ENCODE measurements at regions not wholly inside any gene's neighbourhood (a gene's known extent, or its start where the extent isn't known, plus 50 kb on each side); places are given as distances from the start of the nearest gene placed in this dataset.
"Not testable (repeated sequence)": the region's sequence is repeated elsewhere in the genome, so short reads cannot be mapped to it uniquely, and the experiment has no call there.

DNA sequence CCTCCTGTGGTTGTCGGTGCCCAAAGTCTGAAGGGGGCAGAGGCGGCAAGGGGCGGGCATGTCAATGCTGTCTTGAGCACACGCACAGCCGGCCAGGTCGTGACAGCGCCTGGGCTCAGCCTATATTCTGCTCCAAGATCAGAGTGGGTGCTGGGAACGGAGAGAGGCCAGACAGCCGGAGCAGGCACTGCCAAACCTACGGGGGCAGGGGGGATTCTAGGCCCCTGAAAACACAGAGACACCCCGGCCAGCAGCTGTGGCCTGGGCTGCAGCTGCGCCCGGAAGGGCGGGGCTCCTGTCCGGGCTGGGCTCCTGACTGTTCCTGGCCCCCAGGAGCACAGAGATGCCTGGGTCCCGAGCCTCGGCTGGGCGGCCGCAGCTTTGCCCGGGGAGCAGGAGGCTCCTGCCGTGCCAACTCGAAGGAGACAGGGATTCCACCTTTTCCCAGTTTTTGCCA lies 2662.9 kb upstream of the PCDH20 start:
- no peak for ATAC-seq
- WGBS, 2 donors, result 84 to 88% methylated on average over 10 to 21 of the region's 22 CpGs
- intact Hi-C loops (cut with DNase I), result no loop called here

DNA sequence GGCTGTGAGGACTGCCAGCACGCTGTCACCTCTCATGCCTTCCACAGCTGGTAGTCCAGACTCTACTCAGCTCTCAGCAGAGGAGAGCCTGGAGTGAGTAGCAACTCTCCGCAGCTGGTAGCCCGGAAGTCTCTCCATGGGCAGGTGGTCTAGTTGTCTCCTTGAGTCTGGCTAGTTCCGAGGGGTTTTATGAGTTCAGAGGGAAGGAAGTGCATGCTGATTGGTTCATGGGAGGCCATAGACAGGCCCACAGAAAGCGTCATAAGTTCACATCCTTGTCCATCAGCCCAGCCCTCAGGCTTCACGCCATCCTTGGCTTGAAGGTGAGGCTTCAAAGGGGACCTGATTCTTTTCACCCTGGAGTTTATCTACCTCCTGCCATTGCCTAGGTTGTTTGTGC lies 2662.4 kb upstream of the PCDH20 start:
- Histone ChIP-seq H3K4me1 (no peaks in the 10 kb centered on the region), H3K36me3 (replicated peaks in 1 of 2; ENCODE audit: insufficient read depth in 1 of 2, low read depth in 2 of 2) (no peaks in the 10 kb centered on the region), H3K4me3 (no peak overlapping the region), H3K27ac (no peak overlapping the region), H3K27me3 (no peaks in the 10 kb centered on the region), H3K9me3 (no peaks in the 10 kb centered on the region)
- intact Hi-C loops (cut with DNase I), result no loop called here
- DNase-seq, result no peak
- TF ChIP-seq, protein P1, sequence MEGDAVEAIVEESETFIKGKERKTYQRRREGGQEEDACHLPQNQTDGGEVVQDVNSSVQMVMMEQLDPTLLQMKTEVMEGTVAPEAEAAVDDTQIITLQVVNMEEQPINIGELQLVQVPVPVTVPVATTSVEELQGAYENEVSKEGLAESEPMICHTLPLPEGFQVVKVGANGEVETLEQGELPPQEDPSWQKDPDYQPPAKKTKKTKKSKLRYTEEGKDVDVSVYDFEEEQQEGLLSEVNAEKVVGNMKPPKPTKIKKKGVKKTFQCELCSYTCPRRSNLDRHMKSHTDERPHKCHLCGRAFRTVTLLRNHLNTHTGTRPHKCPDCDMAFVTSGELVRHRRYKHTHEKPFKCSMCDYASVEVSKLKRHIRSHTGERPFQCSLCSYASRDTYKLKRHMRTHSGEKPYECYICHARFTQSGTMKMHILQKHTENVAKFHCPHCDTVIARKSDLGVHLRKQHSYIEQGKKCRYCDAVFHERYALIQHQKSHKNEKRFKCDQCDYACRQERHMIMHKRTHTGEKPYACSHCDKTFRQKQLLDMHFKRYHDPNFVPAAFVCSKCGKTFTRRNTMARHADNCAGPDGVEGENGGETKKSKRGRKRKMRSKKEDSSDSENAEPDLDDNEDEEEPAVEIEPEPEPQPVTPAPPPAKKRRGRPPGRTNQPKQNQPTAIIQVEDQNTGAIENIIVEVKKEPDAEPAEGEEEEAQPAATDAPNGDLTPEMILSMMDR (IDR thresholded peaks at IDR 0.05), result no peak
- no peak for TF ChIP-seq POLR2A (IDR thresholded peaks at IDR 0.05)
- ATAC-seq, result no peak
- 84 to 86% methylated on average over 5 to 6 of the region's 6 CpGs for WGBS, 2 donors

More for the DNA sequence above, 2662.9 kb upstream of the PCDH20 start:
- Histone ChIP-seq H3K36me3 (replicated peaks in 1 of 2; ENCODE audit: insufficient read depth in 1 of 2, low read depth in 2 of 2) (no peaks in the 10 kb centered on the region), H3K9me3 (no peaks in the 10 kb centered on the region), H3K4me3 (no peak overlapping the region), H3K27me3 (no peaks in the 10 kb centered on the region), H3K27ac (no peak overlapping the region), H3K4me1 (no peaks in the 10 kb centered on the region)
- no peak for TF ChIP-seq POLR2A (IDR thresholded peaks at IDR 0.05)
- TF ChIP-seq, protein P1 (IDR thresholded peaks at IDR 0.05), result no peak
- DNase-seq, result no peak

DNA sequence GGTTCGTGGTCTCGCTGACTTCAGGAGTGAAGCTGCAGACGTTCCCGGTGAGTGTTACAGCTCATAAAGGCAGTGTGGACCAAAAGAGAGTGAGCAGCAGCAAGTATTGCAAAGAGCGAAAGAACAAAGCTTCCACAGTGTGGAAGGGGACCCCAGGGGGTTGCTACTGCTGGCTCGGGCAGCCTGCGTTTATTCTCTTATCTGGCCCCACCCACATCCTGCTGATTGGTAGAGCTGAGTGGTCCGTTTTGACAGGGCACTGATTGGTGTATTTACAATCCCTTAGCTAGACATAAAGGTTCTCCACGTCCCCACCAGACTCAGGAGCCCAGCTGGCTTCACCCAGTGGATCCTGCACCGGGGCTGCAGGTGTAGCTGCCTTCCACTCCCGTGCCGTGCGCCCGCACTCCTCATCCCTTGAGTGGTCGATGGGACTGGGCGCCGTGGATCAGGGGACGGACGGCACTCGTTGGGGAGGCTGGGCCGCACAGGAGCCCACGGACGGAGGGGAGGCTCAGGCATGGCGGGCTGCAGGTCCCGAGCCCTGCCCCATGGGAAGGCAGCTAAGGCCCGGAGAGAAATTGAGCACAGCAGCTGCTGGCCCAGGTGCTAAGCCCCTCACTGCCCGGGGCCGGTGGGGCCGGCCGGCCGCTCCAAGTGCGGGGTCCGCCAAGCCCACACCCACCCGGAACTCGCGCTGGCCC lies 2661.6 kb upstream of the PCDH20 start:
- H3K4me3 ChIP-seq; intact Hi-C loops (cut with DNase I); DNase-seq; H3K9me3 ChIP-seq; H3K27ac ChIP-seq; H3K36me3 ChIP-seq (replicated peaks in 1 of 2; ENCODE audit: insufficient read depth in 1 of 2, low read depth in 2 of 2); H3K4me1 ChIP-seq; ATAC-seq; H3K27me3 ChIP-seq: not testable (repeated sequence)
- WGBS, 2 donors, result 88 to 89% methylated on average over 23 to 36 of the region's 36 CpGs

DNA sequence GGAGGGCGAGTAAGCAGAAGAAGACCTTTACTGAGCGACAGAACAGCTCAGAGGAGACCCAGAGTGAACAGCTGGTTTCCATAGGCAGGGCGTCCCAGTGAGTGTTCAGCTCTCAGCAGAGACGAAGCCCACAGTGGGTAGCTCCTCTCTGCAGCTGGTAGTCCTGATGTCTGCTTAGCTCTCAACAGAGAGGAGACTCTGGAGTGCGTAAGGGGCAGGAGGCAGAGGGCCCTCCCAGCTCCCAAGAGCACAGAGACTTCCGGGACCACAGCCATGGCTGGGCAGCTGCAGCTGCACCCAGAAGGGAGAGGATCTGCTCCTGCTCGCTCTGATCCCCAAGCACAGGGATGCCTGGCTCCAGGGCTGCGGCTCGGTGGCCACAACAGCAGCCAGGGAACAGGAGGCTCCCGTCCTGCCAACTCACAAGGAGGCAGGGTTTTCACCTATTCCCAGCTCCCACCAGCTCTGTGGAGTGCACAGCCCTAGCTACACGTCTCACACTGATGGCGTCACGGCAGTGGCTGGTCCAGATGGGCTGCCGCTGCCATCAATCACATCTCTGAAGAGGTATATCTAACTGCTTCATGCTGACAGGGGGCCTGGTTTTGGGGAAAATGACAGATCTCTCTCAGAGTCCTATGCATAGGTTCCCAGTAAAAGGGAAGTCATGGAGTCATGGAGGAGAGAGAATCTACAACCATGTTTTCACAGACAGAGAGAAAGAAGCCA lies 2660.1 kb upstream of the PCDH20 start:
- H3K27ac ChIP-seq, result no peak overlapping the region
- 72 to 83% methylated on average over 12 to 14 of the region's 14 CpGs for WGBS, 2 donors
- DNase-seq (no peak), ATAC-seq (no peak)
- TF ChIP-seq, protein P1 (IDR thresholded peaks at IDR 0.05), result no peak
- TF ChIP-seq POLR2A (IDR thresholded peaks at IDR 0.05), result no peak
- no peaks in the 10 kb centered on the region for H3K36me3 ChIP-seq (replicated peaks in 1 of 2; ENCODE audit: insufficient read depth in 1 of 2, low read depth in 2 of 2)
- H3K9me3 ChIP-seq, result no peaks in the 10 kb centered on the region
- no peaks in the 10 kb centered on the region for H3K4me1 ChIP-seq
- H3K27me3 ChIP-seq, result no peaks in the 10 kb centered on the region
- intact Hi-C loops (cut with DNase I), result no loop called here
- no peak overlapping the region for H3K4me3 ChIP-seq

DNA sequence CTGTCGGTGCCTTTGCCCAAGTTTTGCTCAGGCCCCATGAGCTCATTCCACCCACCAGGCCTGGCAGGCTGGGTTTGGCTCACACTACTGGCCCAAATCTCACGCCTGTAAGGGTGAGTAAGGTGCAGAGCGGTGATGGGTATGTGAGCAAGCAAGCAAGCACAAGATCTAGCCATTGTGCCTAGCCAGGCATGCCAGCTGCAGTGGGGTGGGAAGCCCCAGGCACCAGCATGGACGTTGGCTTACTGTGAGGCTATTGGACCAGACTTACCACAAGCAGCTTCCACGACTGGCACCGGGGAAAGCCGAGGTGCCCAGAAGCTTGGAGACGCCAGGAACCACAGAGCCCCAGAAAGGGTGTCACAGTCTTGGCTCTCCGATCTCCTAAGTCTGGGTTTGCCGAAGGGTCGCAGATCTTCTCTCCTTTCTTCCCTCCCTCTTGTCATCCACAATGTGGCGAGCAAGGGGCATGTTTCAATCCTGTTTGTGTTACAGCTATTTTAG lies 2659.4 kb upstream of the PCDH20 start:
- DNase-seq, result no peak
- no peaks in the 10 kb centered on the region for H3K27me3 ChIP-seq
- intact Hi-C loops (cut with DNase I), result no loop called here
- no peaks in the 10 kb centered on the region for H3K4me1 ChIP-seq
- 75 to 82% methylated on average over 11 to 12 of the region's 12 CpGs for WGBS, 2 donors
- no peak for ATAC-seq
- H3K9me3 ChIP-seq, result no peaks in the 10 kb centered on the region
- H3K36me3 ChIP-seq (replicated peaks in 1 of 2; ENCODE audit: insufficient read depth in 1 of 2, low read depth in 2 of 2), result no peaks in the 10 kb centered on the region
- no peak overlapping the region for H3K27ac ChIP-seq
- H3K4me3 ChIP-seq, result no peak overlapping the region
- TF ChIP-seq POLR2A (IDR thresholded peaks at IDR 0.05), result no peak
- TF ChIP-seq, protein P1 (IDR thresholded peaks at IDR 0.05), result no peak
